ENCODE measurements at regions not wholly inside any gene's neighbourhood (a gene's known extent, or its start where the extent isn't known, plus 50 kb on each side); places are given as distances from the start of the nearest gene placed in this dataset.

- no peak for DNase-seq
Measured at GRCh38 chr2:148567716-148568115, 76.8 kb upstream of the EPC2 start.

- DNase-seq, result no peak
Measured at GRCh38 chr2:148568597-148568996, 76.0 kb upstream of the EPC2 start.

- DNase-seq, result no peak
Measured at GRCh38 chr2:148569221-148569620, 75.3 kb upstream of the EPC2 start.

- no peak for DNase-seq
Measured at GRCh38 chr2:148570989-148571388, 73.6 kb upstream of the EPC2 start.

GRCh38 chr2:148577845-148578492 is 66.6 kb upstream of the EPC2 start:
- DNase-seq, result no peak

GRCh38 chr2:148578493-148578884 is 66.1 kb upstream of the EPC2 start:
- no peak for DNase-seq

- no peak for DNase-seq
Measured at GRCh38 chr2:148582679-148583511, 61.7 kb upstream of the EPC2 start.

GRCh38 chr2:148585696-148586095 is 58.9 kb upstream of the EPC2 start:
- no peak for DNase-seq

- DNase-seq, result no peak
Measured at GRCh38 chr2:148586522-148587128, 57.9 kb upstream of the EPC2 start.

- DNase-seq, result no peak
Measured at GRCh38 chr2:148590612-148591011, 53.9 kb upstream of the EPC2 start.

- peak in 1 of 2 donors; percentile 20 for DNase-seq
Measured at GRCh38 chr2:148592791-148593190, 51.8 kb upstream of the EPC2 start.

- no peak for DNase-seq
Measured at GRCh38 chr2:148593421-148593820, 51.1 kb upstream of the EPC2 start.

- DNase-seq, result no peak
Measured at GRCh38 chr2:148594216-148594615, 50.3 kb upstream of the EPC2 start.

Data from bone marrow (tissue), 2 donors.